Liver (tissue), 3 donors: ENCODE measurements at regions not wholly inside any gene's neighbourhood (a gene's known extent, or its start where the extent isn't known, plus 50 kb on each side); places are given as distances from the start of the nearest gene placed in this dataset.

Experiments
- CTCF ChIP-seq: fragments of 150-350 bp; IDR thresholded peaks from 2 replicates; pipeline ENCODE4 v1.5.1; 2017; ENCODE audit warnings: improper control_type of control experiment, low read depth, low read length; ENCODE audit not compliant: missing input control
- MAX ChIP-seq: IDR thresholded peaks from 2 replicates; pipeline ENCODE4 v1.6.1; 2016; ENCODE audit warnings: antibody characterized with exemption
- RAD21 ChIP-seq, 2 donors: IDR thresholded peaks; 2 replicates each; pipeline ENCODE4 v1.6.1; 2016; ENCODE audit warnings: antibody characterized with exemption in 2 of 2, mild to moderate bottlenecking in 2 of 2
- REST ChIP-seq: IDR thresholded peaks from 2 replicates; pipeline ENCODE4 v1.6.1; 2016; ENCODE audit warnings: antibody characterized with exemption, mild to moderate bottlenecking
- ZBTB33 ChIP-seq: IDR thresholded peaks from 2 replicates; pipeline ENCODE4 v1.6.1; 2016; ENCODE audit warnings: antibody characterized with exemption
- donor health status: healthy.
- donor health status: healthy.

GRCh38 chr16:18041864-18042834 is 294.4 kb downstream of the NPIPA8 start:
- no peak for TF ChIP-seq REST
- TF ChIP-seq CTCF = no peak
- no peak for TF ChIP-seq MAX
- TF ChIP-seq RAD21 (IDR thresholded peaks at IDR 0.05) = no peak
- no peak for TF ChIP-seq ZBTB33
